ENCODE measurements at regions not wholly inside any gene's neighbourhood (a gene's known extent, or its start where the extent isn't known, plus 50 kb on each side); places are given as distances from the start of the nearest gene placed in this dataset.

GRCh38 chrY:19098349-19098748 is 324.8 kb upstream of the HSFY2 start:
- no peak for DNase-seq (ENCODE audit: low read depth)
- TF ChIP-seq CTCF (IDR thresholded peaks at IDR 0.05; ENCODE audit: insufficient read depth, low read depth, low read length), result no peak
- no peak overlapping the region for H3K4me3 ChIP-seq (ENCODE audit: low read depth, low read length)

- no peak overlapping the region for H3K4me3 ChIP-seq (ENCODE audit: low read depth, low read length)
- peak; percentile 11 for DNase-seq (ENCODE audit: low read depth)
- no peak for TF ChIP-seq CTCF (IDR thresholded peaks at IDR 0.05; ENCODE audit: insufficient read depth, low read depth, low read length)
Observed at GRCh38 chrY:19095460-19095859, 321.9 kb upstream of the HSFY2 start.

GRCh38 chrY:19083006-19083405 is 309.5 kb upstream of the HSFY2 start:
- no peak overlapping the region for H3K4me3 ChIP-seq (ENCODE audit: low read depth, low read length)
- DNase-seq (ENCODE audit: low read depth), result no peak
- TF ChIP-seq CTCF (IDR thresholded peaks at IDR 0.05; ENCODE audit: insufficient read depth, low read depth, low read length), result no peak

GRCh38 chrY:19077698-19078113 is 304.2 kb upstream of the HSFY2 start:
- H3K4me3 ChIP-seq (ENCODE audit: low read depth, low read length), result peak overlapping the region; percentile 61
- no peak for TF ChIP-seq CTCF (IDR thresholded peaks at IDR 0.05; ENCODE audit: insufficient read depth, low read depth, low read length)
- DNase-seq (ENCODE audit: low read depth), result peak; percentile 7

- no peak for TF ChIP-seq CTCF (IDR thresholded peaks at IDR 0.05; ENCODE audit: insufficient read depth, low read depth, low read length)
- peak; percentile 73 for DNase-seq (ENCODE audit: low read depth)
- H3K4me3 ChIP-seq (ENCODE audit: low read depth, low read length), result peak overlapping the region; percentile 61
Observed at GRCh38 chrY:19076846-19077697, 303.5 kb upstream of the HSFY2 start.

GRCh38 chrY:19075471-19076253 is 302.1 kb upstream of the HSFY2 start:
- DNase-seq (ENCODE audit: low read depth), result peak; percentile 52
- TF ChIP-seq CTCF (IDR thresholded peaks at IDR 0.05; ENCODE audit: insufficient read depth, low read depth, low read length), result no peak
- peak overlapping the region; percentile 61 for H3K4me3 ChIP-seq (ENCODE audit: low read depth, low read length)

Data from fibroblast of villous mesenchyme (primary cell).